GM18909 (cell line): ENCODE measurements at regions not wholly inside any gene's neighbourhood (a gene's known extent, or its start where the extent isn't known, plus 50 kb on each side); places are given as distances from the start of the nearest gene placed in this dataset.
"Not testable (repeated sequence)": the region's sequence is repeated elsewhere in the genome, so short reads cannot be mapped to it uniquely, and the experiment has no call there.

Experiments used
- ATAC-seq: cut with Tn5 transposase; IDR thresholded peaks from one replicate; pipeline ENCODE4 v1.9.1; 2021; ENCODE audit warnings: mild to moderate bottlenecking; ENCODE audit not compliant: unreplicated experiment, poor library complexity

DNA sequence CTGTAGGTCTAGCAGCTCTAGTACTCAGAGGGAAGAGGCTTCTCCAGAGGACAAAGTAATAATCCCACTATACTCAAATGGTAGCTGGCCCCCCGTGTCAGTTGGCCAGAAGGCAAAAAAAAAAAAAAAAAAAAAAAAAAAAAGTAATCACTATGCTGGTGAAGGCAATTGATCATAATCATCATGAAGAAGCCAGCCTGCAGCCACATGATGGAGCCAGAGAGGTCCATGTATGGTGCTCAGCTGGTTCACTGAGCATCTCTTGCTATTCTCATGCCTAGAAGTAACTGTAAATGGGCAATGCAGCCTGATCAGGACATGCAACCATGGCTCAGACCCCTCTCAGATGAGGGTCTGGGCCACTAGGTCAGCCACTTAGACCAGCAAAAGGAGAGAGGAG is 378.8 kb downstream of the MED13L start:
- ATAC-seq = no peak

GRCh38 chr12:115897729-115898128 is 379.8 kb downstream of the MED13L start:
- no peak for ATAC-seq

DNA sequence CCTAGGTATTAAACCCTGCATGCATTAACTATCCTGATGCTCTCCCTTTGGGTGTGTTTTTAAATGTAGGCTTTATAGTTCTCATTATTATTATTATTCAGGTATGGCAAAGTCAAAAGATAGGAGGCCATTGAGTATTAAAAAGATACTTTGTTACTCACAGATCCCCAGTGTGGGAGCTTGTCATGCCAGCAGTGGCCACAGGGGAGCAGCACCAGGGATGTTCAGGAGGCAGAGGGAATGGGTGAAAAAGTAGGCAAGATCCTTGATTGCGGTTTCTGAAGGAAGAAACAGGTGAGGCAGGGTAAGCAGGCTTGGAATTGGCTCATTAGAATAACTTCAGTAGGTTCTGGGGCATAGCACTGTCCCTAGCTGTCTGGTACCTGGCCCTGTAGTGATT is 382.2 kb downstream of the MED13L start:
- ATAC-seq = no peak

- no peak for ATAC-seq
These were observed 385.8 kb downstream of the MED13L start for GRCh38 chr12:115891556-115892164.

DNA sequence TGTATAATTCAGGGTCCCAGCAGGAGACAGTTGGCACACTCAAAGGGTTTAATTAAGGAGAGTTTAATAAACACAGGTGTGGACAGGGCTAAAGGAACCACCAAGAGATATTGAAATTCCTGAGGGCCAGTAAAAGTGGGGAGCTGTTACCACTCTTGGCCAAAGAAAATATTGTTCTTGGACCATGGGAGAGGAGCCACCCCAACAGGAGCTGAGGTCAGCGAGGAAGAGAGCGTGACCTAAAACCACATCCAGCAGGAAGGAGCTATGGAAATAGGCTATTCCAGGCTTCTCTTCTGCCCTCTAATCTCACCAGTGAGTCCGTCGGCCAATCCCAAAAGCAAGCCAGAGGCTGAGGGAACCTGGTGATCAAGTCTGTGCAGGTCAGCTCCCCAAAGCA is 390.8 kb downstream of the MED13L start:
- ATAC-seq = no peak

DNA sequence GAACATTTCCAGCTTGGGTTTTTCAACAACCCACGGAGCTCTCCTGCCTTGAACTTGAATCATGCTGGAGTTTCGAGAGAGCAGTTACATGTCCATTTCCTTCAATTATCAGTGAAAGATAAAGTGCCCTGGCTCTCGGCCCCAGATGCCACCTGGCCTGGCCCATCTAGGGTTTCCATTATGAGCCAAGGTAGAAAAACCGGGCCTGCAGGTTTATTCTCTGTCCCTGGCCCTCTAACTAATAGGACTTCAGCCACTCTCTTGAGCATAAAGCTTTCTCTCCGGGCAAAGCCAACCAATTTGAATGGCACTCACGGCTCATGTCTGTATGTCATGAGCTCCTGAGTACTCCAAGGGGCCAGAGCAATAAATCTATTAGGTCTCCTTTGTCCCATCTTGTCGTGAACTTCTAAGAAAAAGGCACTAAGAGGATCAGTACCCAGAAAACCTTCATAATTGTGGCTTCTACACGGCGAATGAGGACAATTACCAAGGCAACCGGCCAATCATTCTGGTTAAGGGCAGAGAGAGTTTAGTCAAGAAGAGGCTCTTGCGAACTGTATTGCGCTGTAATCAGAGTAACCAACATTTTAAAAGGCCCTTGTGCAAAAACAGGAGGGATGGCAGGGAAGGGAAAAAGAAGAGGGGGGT is 392.3 kb downstream of the MED13L start:
- ATAC-seq = no peak

- no peak for ATAC-seq
These were observed 394.6 kb downstream of the MED13L start for GRCh38 chr12:115882936-115883335.

GRCh38 chr12:115880238-115880637 is 397.3 kb downstream of the MED13L start:
- ATAC-seq = no peak

- no peak for ATAC-seq
These were observed 398.1 kb downstream of the MED13L start for GRCh38 chr12:115879354-115879753.

DNA sequence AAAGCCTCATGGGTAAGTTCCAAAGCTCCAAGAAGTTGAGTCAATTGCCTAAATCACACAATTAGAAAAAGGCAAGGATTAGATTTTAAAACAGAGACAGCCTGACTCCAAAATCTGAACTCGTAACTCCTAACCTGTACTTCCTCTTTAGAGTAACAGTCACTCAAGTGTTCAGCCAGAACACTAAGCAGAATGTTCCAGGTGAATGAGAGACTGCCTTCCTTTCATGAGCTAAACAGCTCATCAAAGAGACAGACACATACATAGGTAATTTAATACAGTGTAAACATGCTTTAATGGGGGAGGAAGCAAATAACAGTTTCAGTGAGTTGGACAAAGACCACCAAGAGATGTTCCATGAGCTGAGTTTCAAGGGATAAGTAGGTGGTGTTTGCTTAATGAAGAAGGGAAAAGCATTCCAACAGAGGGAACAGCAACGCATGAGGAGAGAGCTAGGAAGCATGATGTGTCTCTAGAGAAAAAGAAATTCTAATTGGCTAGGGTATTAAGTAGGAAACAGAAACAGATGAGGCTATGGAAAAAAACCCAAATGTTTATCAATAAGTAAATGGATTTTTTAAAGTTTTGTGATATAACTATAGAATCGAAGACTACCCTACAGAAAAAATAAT is 403.9 kb downstream of the MED13L start:
- ATAC-seq = no peak

- no peak for ATAC-seq
These were observed 404.6 kb downstream of the MED13L start for GRCh38 chr12:115872919-115873357.

- ATAC-seq = no peak
These were observed 405.3 kb downstream of the MED13L start for GRCh38 chr12:115872212-115872611.

GRCh38 chr12:115871714-115872113 is 405.8 kb downstream of the MED13L start:
- ATAC-seq = peak; percentile 66

- ATAC-seq = no peak
These were observed 407.0 kb downstream of the MED13L start for GRCh38 chr12:115870510-115870909.

GRCh38 chr12:115870021-115870420 is 407.5 kb downstream of the MED13L start:
- no peak for ATAC-seq

GRCh38 chr12:115869604-115870003 is 407.9 kb downstream of the MED13L start:
- no peak for ATAC-seq

DNA sequence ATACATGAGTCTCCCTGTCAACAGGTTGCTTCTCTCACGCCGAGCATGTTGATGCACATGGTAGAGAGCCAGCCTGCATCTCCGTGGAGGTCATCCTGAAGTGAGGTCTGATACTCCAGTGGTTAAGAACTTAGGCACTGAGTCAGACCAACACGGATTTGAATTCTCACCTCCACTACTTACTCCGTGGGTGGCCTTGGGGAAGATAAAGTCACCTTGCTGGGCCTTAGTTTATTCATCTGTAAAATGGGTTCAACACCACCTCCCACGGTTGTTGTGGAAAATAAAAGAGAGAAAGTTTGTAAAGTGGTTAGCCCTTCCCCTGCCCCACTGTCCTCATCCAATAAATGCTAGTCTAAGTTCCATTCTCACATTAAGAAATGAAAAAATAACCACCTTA is 408.9 kb downstream of the MED13L start:
- ATAC-seq = no peak

GRCh38 chr12:115867854-115868253 is 409.6 kb downstream of the MED13L start:
- no peak for ATAC-seq

- ATAC-seq = no peak
These were observed 410.5 kb downstream of the MED13L start for GRCh38 chr12:115866909-115867525.

DNA sequence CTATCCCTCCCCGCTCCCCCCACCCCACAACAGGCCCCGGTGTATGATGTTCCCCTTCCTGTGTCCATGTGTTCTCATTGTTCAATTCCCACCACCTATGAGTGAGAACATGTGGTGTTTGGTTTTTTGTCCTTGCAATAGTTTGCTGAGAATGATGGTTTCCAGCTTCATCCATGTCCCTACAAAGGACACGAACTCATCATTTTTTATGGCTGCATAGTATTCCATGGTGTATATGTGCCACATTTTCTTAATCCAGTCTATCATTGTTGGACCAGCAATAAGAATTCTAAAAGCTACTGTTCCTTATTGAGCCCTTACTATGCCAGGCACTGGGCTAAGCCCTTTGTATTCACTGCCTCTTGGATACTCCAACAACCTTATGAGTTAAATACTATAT is 411.2 kb downstream of the MED13L start:
- ATAC-seq = not testable (repeated sequence)

GRCh38 chr12:115864396-115864795 is 413.1 kb downstream of the MED13L start:
- ATAC-seq = no peak
